ENCODE measurements at regions not wholly inside any gene's neighbourhood (a gene's known extent, or its start where the extent isn't known, plus 50 kb on each side); places are given as distances from the start of the nearest gene placed in this dataset.

GRCh38 chr2:154532763-154533162, 165.7 kb upstream of the KCNJ3 start:
- Histone ChIP-seq H3K4me3 (no peak overlapping the region), H3K27me3 (no peaks in the 10 kb centered on the region), H3K9me3 (peaks cover 4% of the 10 kb centered on the region), H3K27ac (no peak overlapping the region), H3K4me1 (no peaks in the 10 kb centered on the region), H3K36me3 (no peaks in the 10 kb centered on the region)
- no peak for ATAC-seq
- TF ChIP-seq, protein P1, sequence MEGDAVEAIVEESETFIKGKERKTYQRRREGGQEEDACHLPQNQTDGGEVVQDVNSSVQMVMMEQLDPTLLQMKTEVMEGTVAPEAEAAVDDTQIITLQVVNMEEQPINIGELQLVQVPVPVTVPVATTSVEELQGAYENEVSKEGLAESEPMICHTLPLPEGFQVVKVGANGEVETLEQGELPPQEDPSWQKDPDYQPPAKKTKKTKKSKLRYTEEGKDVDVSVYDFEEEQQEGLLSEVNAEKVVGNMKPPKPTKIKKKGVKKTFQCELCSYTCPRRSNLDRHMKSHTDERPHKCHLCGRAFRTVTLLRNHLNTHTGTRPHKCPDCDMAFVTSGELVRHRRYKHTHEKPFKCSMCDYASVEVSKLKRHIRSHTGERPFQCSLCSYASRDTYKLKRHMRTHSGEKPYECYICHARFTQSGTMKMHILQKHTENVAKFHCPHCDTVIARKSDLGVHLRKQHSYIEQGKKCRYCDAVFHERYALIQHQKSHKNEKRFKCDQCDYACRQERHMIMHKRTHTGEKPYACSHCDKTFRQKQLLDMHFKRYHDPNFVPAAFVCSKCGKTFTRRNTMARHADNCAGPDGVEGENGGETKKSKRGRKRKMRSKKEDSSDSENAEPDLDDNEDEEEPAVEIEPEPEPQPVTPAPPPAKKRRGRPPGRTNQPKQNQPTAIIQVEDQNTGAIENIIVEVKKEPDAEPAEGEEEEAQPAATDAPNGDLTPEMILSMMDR (IDR thresholded peaks at IDR 0.05): no peak
- DNase-seq: no peak
- intact Hi-C loops (cut with DNase I): no loop called here

DNA sequence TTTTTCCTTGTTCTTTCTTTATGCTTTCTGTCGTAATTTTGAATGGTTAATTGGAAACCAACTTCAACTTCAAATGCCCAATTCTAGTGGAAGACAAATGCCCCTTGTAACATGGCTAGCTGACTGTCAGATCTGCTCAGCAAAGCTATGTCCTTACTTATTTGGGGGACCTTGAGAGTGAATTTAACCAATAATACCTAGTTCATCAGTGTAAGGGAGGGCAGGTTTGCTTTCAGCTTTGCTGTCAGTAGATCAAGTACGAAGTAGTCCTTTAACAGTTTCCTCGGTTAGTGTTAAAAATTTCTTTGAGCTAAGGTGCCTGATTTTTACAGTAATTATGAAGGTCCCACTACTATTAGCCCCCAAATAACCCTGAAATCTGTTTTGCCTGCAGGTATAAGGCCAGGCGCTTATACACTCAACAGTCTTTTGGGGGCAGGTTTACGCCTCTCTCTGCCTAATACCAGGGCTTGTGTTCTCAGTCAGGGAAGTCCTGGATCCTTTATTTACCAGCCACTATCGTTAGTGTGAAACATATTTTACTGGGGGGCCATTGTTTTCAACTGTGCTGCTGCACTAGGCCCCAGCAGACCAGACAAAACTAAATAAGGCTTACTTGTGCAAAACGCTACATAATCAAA, 165.1 kb upstream of the KCNJ3 start:
- no peak for ATAC-seq
- no peak for DNase-seq
- Histone ChIP-seq H3K27me3 (no peaks in the 10 kb centered on the region), H3K27ac (no peak overlapping the region), H3K9me3 (peaks cover 4% of the 10 kb centered on the region), H3K4me1 (no peaks in the 10 kb centered on the region), H3K36me3 (no peaks in the 10 kb centered on the region), H3K4me3 (no peak overlapping the region)
- TF ChIP-seq, protein P1 (IDR thresholded peaks at IDR 0.05): no peak
- intact Hi-C loops (cut with DNase I): no loop called here

GRCh38 chr2:154537024-154537423, 161.5 kb upstream of the KCNJ3 start:
- intact Hi-C loops (cut with DNase I): no loop called here
- no peak for ATAC-seq
- Histone ChIP-seq H3K27ac (no peak overlapping the region), H3K9me3 (no peaks in the 10 kb centered on the region), H3K36me3 (no peaks in the 10 kb centered on the region), H3K4me1 (no peaks in the 10 kb centered on the region), H3K27me3 (no peaks in the 10 kb centered on the region), H3K4me3 (no peak overlapping the region)
- TF ChIP-seq, protein P1 (IDR thresholded peaks at IDR 0.05): no peak
- no peak for DNase-seq

DNA sequence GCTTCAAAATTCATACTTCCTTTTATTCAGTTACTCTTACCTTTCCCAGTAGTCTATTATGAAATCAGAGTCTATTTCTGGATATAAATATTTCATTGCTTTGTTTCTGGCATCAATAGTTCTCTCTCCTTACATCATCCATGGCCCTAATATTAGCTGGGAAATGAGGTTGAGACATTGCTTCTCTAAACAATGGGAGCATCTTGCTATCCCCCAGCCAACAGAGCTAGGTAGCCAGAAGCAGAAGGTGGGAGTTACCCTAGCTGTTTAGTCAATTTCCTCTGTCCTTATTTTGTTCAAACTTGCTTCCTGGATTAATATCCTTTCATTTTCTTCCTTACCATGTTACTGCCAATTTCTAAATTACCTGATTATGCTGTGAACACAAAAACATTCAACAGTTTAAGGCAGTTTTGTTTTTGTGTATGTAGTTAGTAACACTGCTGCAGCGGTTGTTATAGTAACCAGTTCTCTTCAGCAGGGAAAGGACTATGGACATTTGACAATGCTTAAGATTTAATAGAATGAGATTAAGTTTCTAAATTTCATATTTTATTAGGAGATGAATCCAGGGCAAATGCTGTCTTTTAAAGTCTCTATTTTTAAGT, 160.5 kb upstream of the KCNJ3 start:
- H3K4me3 ChIP-seq: no peak overlapping the region
- ATAC-seq (no peak), DNase-seq (no peak)
- intact Hi-C loops (cut with DNase I): no loop called here
- TF ChIP-seq, protein P1 (IDR thresholded peaks at IDR 0.05): no peak
- H3K36me3 ChIP-seq: no peaks in the 10 kb centered on the region
- H3K27me3 ChIP-seq: no peaks in the 10 kb centered on the region
- no peaks in the 10 kb centered on the region for H3K4me1 ChIP-seq
- no peaks in the 10 kb centered on the region for H3K9me3 ChIP-seq
- H3K27ac ChIP-seq: no peak overlapping the region

DNA sequence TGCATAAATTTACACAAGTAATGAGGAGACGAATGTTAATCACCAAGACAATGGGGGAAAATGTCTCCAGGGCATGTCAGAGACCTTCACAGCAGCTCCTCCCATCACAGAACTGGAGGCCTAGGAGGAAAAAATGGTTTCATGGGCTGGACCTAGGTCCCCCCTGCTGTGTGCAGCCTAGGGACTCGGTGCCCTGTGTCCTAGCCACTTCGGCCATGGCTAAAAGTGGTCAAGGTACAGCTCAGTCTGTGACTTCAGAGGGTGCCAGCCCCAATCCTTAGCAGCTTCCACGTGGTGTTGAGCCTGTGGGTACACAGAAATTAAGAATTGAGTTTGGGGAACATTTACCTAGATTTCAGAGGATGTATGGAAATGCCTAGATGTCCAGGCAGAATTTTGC, 152.2 kb upstream of the KCNJ3 start:
- Histone ChIP-seq H3K27me3 (no peaks in the 10 kb centered on the region), H3K27ac (no peak overlapping the region), H3K4me3 (no peak overlapping the region), H3K9me3 (no peaks in the 10 kb centered on the region), H3K36me3 (no peaks in the 10 kb centered on the region), H3K4me1 (no peaks in the 10 kb centered on the region)
- TF ChIP-seq, protein P1 (IDR thresholded peaks at IDR 0.05): no peak
- DNase-seq (no peak), ATAC-seq (no peak)
- intact Hi-C loops (cut with DNase I): no loop called here

Data from upper lobe of right lung (tissue), 1 donor.